SK-N-MC (cell line): ENCODE measurements at regions not wholly inside any gene's neighbourhood (a gene's known extent, or its start where the extent isn't known, plus 50 kb on each side); places are given as distances from the start of the nearest gene placed in this dataset.
"Not testable (repeated sequence)": the region's sequence is repeated elsewhere in the genome, so short reads cannot be mapped to it uniquely, and the experiment has no call there.

Experiments used
- FOXP2 ChIP-seq: optimal IDR thresholded peaks from 2 replicates; pipeline ENCODE3; 2011; ENCODE audit warnings: mild to moderate bottlenecking, moderate library complexity; ENCODE audit not compliant: insufficient read depth; ENCODE audit errors: extremely low read length, control extremely low read depth
- POLR2AphosphoS5 ChIP-seq: IDR thresholded peaks from 2 replicates; pipeline ENCODE4 v1.6.1; 2012; ENCODE audit warnings: mild to moderate bottlenecking, low read depth, low read length, borderline replicate concordance

DNA sequence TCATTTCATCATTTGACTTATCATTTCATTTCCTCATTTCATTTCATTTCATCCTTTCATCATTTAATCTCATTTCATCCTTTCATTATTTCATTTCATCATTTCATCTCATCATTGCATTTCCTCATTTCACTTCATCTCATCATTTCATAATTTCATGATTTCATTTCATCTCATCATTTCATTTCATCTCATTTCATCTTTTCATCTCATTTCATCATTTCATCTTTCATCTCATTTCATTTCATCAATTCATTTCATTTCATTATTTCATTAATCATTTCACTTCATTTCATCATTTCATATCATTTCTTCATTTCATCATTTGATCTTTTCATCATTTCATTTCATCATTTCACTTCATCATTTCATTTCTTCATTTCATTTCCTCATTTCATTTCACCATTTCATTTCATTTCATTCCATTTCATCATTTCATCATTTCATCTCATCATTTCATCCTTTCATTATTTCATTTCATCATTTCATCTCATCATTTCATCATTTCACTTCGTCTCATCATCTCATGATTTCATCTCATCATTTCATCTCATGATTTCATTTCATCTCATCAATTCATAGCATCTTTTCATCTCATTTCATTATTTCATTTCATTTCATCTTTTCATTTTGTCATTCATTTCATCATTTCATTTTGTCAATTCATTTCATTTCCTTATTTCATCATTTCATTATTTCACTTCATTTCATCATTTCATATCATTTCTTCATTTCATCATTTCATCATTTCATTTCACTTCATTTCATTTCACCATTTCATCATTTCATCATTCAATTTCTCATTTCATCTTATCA, 131.1 kb downstream of the ZNF92 start:
- not testable (repeated sequence) for TF ChIP-seq POLR2AphosphoS5, FOXP2
